Uterus (tissue), 3 donors: ENCODE measurements at regions not wholly inside any gene's neighbourhood (a gene's known extent, or its start where the extent isn't known, plus 50 kb on each side); places are given as distances from the start of the nearest gene placed in this dataset.

Source experiments
- DNase-seq, 2 donors: peaks; one replicate each; pipeline ENCODE4 v3.0.0-alpha.2; 2019 to 2020
- H3K27ac ChIP-seq, 2 donors: fragments of 200-600 bp; sonication (generic); 1 replicate in 1 of 2; 2 replicates in 1 of 2; pipeline ENCODE4 v1.5.1; 2016 to 2018
- H3K27me3 ChIP-seq, 2 donors: fragments of 200-600 bp; sonication (generic); one replicate each; pipeline ENCODE4 v1.5.1; 2018 to 2019; ENCODE audit warnings: control low read depth in 1 of 2
- H3K36me3 ChIP-seq, 2 donors: fragments of 200-600 bp; sonication (generic); one replicate each; pipeline ENCODE4 v1.5.1; 2019; ENCODE audit warnings: control low read depth in 1 of 2
- H3K4me1 ChIP-seq, 2 donors: fragments of 200-600 bp; sonication (generic); one replicate each; pipeline ENCODE4 v1.5.1; 2018 to 2019; ENCODE audit warnings: control low read depth in 1 of 2
- H3K4me3 ChIP-seq, 2 donors: fragments of 200-600 bp; sonication (generic); 1 replicate in 1 of 2; 2 replicates in 1 of 2; pipeline ENCODE4 v1.5.1; 2018 to 2019; ENCODE audit warnings: mild to moderate bottlenecking in 1 of 2
- H3K9me3 ChIP-seq, 2 donors: fragments of 200-600 bp; sonication (generic); one replicate each; pipeline ENCODE4 v1.5.1; 2019; ENCODE audit warnings: control low read depth in 1 of 2
- POLR2A ChIP-seq, 2 donors: fragments of 450-650 bp; IDR thresholded peaks; one replicate each; pipeline ENCODE4 v1.6.1; 2016; ENCODE audit warnings: antibody characterized with exemption in 2 of 2, mild to moderate bottlenecking in 1 of 2, moderate library complexity in 1 of 2
- intact Hi-C: fragments of 100-400 bp; cut with DNase I; formaldehyde crosslinking; loops from one replicate; pipeline ENCODE4 v1.15.1; 2023; ENCODE audit warnings: low total_unique reads
- TF ChIP-seq, protein P1 (sequence below), 4 experiments: fragments of 200-600 bp in 2 of 4; fragments of 450-650 bp in 2 of 4; sonication (generic) in 2 of 4; IDR thresholded peaks; one replicate each; pipeline ENCODE4 v1.5.1; 2016 to 2019; ENCODE audit warnings: antibody characterized with exemption in 4 of 4, mild to moderate bottlenecking in 2 of 4, moderate library complexity in 1 of 4
- donor health status: DM: yes; HTN: yes; CAD: no.

DNA sequence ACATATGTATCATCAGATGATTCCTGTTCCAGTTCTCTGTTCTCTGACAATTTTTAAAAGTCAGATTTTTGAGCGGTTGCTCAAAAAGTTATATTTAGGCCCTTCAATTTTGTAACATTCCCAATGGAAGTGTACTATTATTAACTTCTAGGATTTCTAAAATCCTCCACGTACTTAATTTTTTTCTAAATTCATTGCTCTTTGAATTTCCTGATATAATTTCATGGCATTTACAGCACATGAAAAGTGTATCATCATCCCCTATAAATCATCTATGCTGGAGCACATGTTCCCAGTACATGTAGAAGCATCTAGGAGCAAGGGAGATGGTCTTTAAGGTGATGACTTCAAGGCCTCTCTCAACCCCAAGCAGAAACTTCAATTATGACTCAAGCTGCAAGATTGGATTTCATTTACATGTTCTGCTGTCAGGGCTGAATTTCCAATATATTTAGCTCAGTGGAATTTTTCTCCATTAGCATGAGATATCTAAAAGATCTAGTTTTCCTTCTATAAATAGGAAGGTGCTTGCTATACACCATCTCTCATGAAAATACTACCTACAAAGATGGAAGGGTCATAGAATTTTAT lies 392.8 kb upstream of the MIR17HG start:
- DNase-seq, result no peak
- TF ChIP-seq, protein P1, sequence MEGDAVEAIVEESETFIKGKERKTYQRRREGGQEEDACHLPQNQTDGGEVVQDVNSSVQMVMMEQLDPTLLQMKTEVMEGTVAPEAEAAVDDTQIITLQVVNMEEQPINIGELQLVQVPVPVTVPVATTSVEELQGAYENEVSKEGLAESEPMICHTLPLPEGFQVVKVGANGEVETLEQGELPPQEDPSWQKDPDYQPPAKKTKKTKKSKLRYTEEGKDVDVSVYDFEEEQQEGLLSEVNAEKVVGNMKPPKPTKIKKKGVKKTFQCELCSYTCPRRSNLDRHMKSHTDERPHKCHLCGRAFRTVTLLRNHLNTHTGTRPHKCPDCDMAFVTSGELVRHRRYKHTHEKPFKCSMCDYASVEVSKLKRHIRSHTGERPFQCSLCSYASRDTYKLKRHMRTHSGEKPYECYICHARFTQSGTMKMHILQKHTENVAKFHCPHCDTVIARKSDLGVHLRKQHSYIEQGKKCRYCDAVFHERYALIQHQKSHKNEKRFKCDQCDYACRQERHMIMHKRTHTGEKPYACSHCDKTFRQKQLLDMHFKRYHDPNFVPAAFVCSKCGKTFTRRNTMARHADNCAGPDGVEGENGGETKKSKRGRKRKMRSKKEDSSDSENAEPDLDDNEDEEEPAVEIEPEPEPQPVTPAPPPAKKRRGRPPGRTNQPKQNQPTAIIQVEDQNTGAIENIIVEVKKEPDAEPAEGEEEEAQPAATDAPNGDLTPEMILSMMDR (IDR thresholded peaks at IDR 0.05), result no peak
- TF ChIP-seq POLR2A (IDR thresholded peaks at IDR 0.05), result no peak
- intact Hi-C loops, result no loop called here
- Histone ChIP-seq H3K9me3 (no peaks in the 10 kb centered on the region), H3K27me3 (no peaks in the 10 kb centered on the region), H3K4me1 (no peaks in the 10 kb centered on the region), H3K27ac (no peak overlapping the region), H3K36me3 (no peaks in the 10 kb centered on the region), H3K4me3 (no peak overlapping the region)

DNA sequence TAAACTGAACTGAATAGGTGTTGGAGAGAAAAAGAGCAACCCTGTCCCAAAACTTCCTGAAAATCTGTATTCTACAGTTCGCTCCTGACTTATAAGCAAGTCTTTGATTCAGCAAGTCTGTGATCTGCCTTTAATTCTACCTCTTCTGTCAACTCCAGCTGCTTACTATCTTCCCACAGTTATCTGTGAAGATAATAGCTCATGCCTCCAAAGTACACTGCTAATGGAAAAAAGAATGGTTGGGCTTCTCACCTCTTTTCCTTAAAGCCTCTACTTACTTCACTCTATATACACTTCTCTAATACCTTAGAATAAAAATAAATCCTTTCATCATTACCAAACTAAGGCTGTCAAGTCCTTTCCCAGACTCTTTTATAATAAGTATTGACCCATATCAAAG lies 391.5 kb upstream of the MIR17HG start:
- Histone ChIP-seq H3K9me3 (no peaks in the 10 kb centered on the region), H3K4me3 (no peak overlapping the region), H3K36me3 (no peaks in the 10 kb centered on the region), H3K27me3 (no peaks in the 10 kb centered on the region), H3K27ac (no peak overlapping the region), H3K4me1 (no peaks in the 10 kb centered on the region)
- intact Hi-C loops, result no loop called here
- TF ChIP-seq, protein P1 (IDR thresholded peaks at IDR 0.05), result no peak
- TF ChIP-seq POLR2A (IDR thresholded peaks at IDR 0.05), result no peak
- DNase-seq, result no peak

DNA sequence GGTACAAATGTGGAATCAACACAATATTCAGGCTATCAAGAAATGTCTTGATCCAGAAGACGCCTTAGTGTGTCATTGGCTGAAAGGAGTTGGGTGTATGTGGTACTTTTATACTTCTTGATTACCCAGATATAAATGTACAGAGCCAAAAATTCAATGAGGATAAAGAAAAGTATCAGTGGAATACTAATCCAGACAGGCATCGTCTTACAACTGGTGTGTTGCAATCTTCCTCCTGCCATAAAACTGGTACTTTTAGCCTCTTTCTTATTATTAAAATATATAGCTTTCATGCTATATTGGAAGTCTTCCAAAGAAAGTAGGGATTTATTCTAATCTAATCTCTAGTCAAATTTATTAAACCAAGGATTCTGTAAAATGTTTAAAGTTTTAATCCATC lies 388.6 kb upstream of the MIR17HG start:
- H3K4me1 ChIP-seq, result no peaks in the 10 kb centered on the region
- H3K27me3 ChIP-seq, result no peaks in the 10 kb centered on the region
- intact Hi-C loops, result no loop called here
- no peak overlapping the region for H3K27ac ChIP-seq
- H3K9me3 ChIP-seq, result no peaks in the 10 kb centered on the region
- no peak overlapping the region for H3K4me3 ChIP-seq
- TF ChIP-seq, protein P1 (IDR thresholded peaks at IDR 0.05), result no peak
- no peak for TF ChIP-seq POLR2A (IDR thresholded peaks at IDR 0.05)
- no peaks in the 10 kb centered on the region for H3K36me3 ChIP-seq
- DNase-seq, result no peak

DNA sequence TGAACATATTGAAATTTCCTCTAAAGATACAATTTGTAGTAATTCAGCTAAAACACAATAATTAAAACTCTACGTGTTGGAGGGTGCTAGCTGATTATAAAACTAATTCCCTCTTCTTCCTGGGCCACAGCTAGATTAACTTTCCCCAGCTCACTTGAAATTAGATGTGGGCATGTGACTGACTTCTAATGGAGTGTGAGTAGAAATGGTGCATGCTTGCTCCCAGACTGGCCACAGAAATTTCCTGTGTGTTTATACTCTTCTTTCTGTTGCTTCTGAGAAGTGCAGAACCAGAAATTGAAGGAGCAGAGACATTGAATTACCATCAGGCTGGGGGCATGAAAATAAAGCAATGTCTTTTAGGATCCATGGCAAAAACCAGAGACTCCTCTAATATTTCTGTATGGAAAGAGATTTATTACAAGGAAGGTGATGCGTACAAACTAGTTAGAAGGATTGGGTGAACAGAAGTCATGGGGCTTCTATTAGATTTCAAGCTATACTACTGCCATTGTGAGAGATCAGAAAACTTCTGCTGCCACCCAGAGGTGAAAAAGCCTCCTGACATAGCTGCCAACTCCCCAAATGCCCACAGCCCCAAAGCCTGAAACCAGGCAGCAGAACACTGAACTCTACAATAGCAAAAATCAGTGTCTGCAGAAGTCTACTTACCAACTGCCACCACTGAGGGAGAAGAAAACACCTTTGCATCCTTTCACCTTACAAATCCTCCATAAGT lies 379.2 kb upstream of the MIR17HG start:
- TF ChIP-seq, protein P1 (IDR thresholded peaks at IDR 0.05), result no peak
- no peak for TF ChIP-seq POLR2A (IDR thresholded peaks at IDR 0.05)
- H3K36me3 ChIP-seq, result no peaks in the 10 kb centered on the region
- H3K27me3 ChIP-seq, result peaks cover 0 to 7% of the 10 kb centered on the region in 2 donors
- DNase-seq, result no peak
- intact Hi-C loops, result no loop called here
- H3K27ac ChIP-seq, result no peak overlapping the region
- H3K4me3 ChIP-seq, result no peak overlapping the region
- H3K9me3 ChIP-seq, result no peaks in the 10 kb centered on the region
- H3K4me1 ChIP-seq, result no peaks in the 10 kb centered on the region

- Histone ChIP-seq H3K36me3 (no peaks in the 10 kb centered on the region), H3K27me3 (peaks cover 0 to 7% of the 10 kb centered on the region in 2 donors), H3K27ac (no peak overlapping the region), H3K4me3 (no peak overlapping the region), H3K9me3 (no peaks in the 10 kb centered on the region), H3K4me1 (no peaks in the 10 kb centered on the region)
- DNase-seq, result no peak
- intact Hi-C loops, result no loop called here
- no peak for TF ChIP-seq POLR2A (IDR thresholded peaks at IDR 0.05)
- TF ChIP-seq, protein P1 (IDR thresholded peaks at IDR 0.05), result no peak
Observed at GRCh38 chr13:90974249-90974975, 373.1 kb upstream of the MIR17HG start.
